ENCODE measurements at regions not wholly inside any gene's neighbourhood (a gene's known extent, or its start where the extent isn't known, plus 50 kb on each side); places are given as distances from the start of the nearest gene placed in this dataset.

GRCh38 chr7:47188136-47188535 lies 393.8 kb downstream of the TNS3 start:
- Histone ChIP-seq H3K4me2 (no peak overlapping the region), H3K4me3 (IDR thresholded peaks at IDR 0.05; ENCODE audit: insufficient read depth, low read depth, low read length) (no peak overlapping the region)

DNA sequence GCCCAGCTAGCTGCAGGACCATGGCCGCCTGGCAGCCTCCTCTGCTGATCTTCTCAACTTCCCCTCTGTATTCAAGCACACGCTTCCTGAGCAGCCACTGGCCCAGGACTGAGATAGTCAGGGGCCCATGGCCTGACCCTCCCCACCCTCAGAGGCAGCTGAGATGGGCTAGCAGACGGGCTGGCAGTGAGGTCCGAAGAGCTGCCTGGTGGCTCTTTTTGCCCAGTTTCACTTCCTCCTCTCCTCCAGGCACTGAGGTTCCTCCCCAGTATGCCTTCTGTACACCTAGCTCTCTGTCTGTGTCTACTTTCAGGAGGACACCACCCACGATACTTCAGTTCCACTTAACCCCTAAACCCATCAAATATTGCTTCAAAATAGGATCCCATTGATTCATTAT lies 395.6 kb downstream of the TNS3 start:
- no peaks in the 10 kb centered on the region for H3K4me1 ChIP-seq (ENCODE audit: low read depth, poor library complexity, severe bottlenecking)
- H3K9ac ChIP-seq = no peak overlapping the region
- H4K20me1 ChIP-seq (ENCODE audit: insufficient read depth) = no peaks in the 10 kb centered on the region
- no peaks in the 10 kb centered on the region for H3K79me2 ChIP-seq (ENCODE audit: insufficient read depth, low read depth)
- no peak overlapping the region for H3K27ac ChIP-seq
- H3K4me3 ChIP-seq (IDR thresholded peaks at IDR 0.05; ENCODE audit: insufficient read depth, low read depth, low read length) = no peak overlapping the region
- no peak overlapping the region for H3K4me2 ChIP-seq
- TF ChIP-seq CTCF (conservative IDR thresholded peaks at IDR 0.05; ENCODE audit: low read depth, low read length) = no peak
- H2AFZ ChIP-seq (ENCODE audit: low read depth) = no peak overlapping the region
- H3K27me3 ChIP-seq (ENCODE audit: insufficient read depth, low read depth) = no peaks in the 10 kb centered on the region
- no peaks in the 10 kb centered on the region for H3K36me3 ChIP-seq (ENCODE audit: insufficient read depth)

More at GRCh38 chr7:47188136-47188535, 393.8 kb downstream of the TNS3 start:
- no peaks in the 10 kb centered on the region for H3K36me3 ChIP-seq (ENCODE audit: insufficient read depth)
- no peak overlapping the region for H3K27ac ChIP-seq
- no peaks in the 10 kb centered on the region for H4K20me1 ChIP-seq (ENCODE audit: insufficient read depth)
- no peaks in the 10 kb centered on the region for H3K79me2 ChIP-seq (ENCODE audit: insufficient read depth, low read depth)
- no peak overlapping the region for H3K9ac ChIP-seq
- no peaks in the 10 kb centered on the region for H3K27me3 ChIP-seq (ENCODE audit: insufficient read depth, low read depth)
- no peak overlapping the region for H2AFZ ChIP-seq (ENCODE audit: low read depth)
- H3K4me1 ChIP-seq (ENCODE audit: low read depth, poor library complexity, severe bottlenecking) = no peaks in the 10 kb centered on the region
- no peak for TF ChIP-seq CTCF (conservative IDR thresholded peaks at IDR 0.05; ENCODE audit: low read depth, low read length)

DNA sequence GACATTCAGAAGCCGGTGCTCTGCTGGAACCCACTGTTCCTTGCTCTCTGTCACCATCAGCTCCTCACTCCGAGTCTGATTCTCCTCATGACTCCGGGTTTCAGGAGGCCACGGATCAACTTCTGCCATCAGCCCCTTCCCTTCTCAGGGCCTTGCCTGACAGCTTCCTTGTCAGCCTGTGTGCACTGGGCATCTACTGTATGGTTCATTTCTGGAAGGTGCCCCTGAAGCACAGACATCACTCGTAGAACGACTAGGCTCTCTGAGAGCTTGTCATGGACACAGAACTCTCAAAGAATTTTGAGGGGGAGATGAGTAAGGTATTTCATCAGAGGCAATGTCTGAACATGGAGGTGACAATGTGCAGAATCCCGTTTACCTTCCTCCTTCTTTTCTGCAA lies 396.1 kb downstream of the TNS3 start:
- Histone ChIP-seq H3K4me2 (no peak overlapping the region), H3K27me3 (ENCODE audit: insufficient read depth, low read depth) (no peaks in the 10 kb centered on the region), H3K4me1 (ENCODE audit: low read depth, poor library complexity, severe bottlenecking) (no peaks in the 10 kb centered on the region), H3K9ac (no peak overlapping the region), H3K36me3 (ENCODE audit: insufficient read depth) (no peaks in the 10 kb centered on the region), H3K79me2 (ENCODE audit: insufficient read depth, low read depth) (no peaks in the 10 kb centered on the region), H3K4me3 (IDR thresholded peaks at IDR 0.05; ENCODE audit: insufficient read depth, low read depth, low read length) (no peak overlapping the region), H3K27ac (no peak overlapping the region), H2AFZ (ENCODE audit: low read depth) (no peak overlapping the region), H4K20me1 (ENCODE audit: insufficient read depth) (no peaks in the 10 kb centered on the region)
- no peak for TF ChIP-seq CTCF (conservative IDR thresholded peaks at IDR 0.05; ENCODE audit: low read depth, low read length)

- H3K79me2 ChIP-seq (ENCODE audit: insufficient read depth, low read depth) = no peaks in the 10 kb centered on the region
- no peak overlapping the region for H3K4me2 ChIP-seq
- no peak for TF ChIP-seq CTCF (conservative IDR thresholded peaks at IDR 0.05; ENCODE audit: low read depth, low read length)
- H3K9ac ChIP-seq = no peak overlapping the region
- H3K4me1 ChIP-seq (ENCODE audit: low read depth, poor library complexity, severe bottlenecking) = no peaks in the 10 kb centered on the region
- H4K20me1 ChIP-seq (ENCODE audit: insufficient read depth) = no peaks in the 10 kb centered on the region
- H3K27me3 ChIP-seq (ENCODE audit: insufficient read depth, low read depth) = no peaks in the 10 kb centered on the region
- H2AFZ ChIP-seq (ENCODE audit: low read depth) = no peak overlapping the region
- no peaks in the 10 kb centered on the region for H3K36me3 ChIP-seq (ENCODE audit: insufficient read depth)
- H3K4me3 ChIP-seq (IDR thresholded peaks at IDR 0.05; ENCODE audit: insufficient read depth, low read depth, low read length) = no peak overlapping the region
- H3K27ac ChIP-seq = no peak overlapping the region
Observed at GRCh38 chr7:47185170-47185569, 396.7 kb downstream of the TNS3 start.
